ENCODE measurements at regions not wholly inside any gene's neighbourhood (a gene's known extent, or its start where the extent isn't known, plus 50 kb on each side); places are given as distances from the start of the nearest gene placed in this dataset.

GRCh38 chr20:52682237-52682636 is 289.9 kb upstream of the TSHZ2 start:
- H3K4me3 ChIP-seq (replicated peaks; ENCODE audit: low read depth, low read length) = no peak overlapping the region
- TF ChIP-seq CTCF (IDR thresholded peaks at IDR 0.05; ENCODE audit: low read depth, low read length, missing control alignments) = no peak
- DNase-seq (ENCODE audit: extremely low read depth, low read depth) = no peak

DNA sequence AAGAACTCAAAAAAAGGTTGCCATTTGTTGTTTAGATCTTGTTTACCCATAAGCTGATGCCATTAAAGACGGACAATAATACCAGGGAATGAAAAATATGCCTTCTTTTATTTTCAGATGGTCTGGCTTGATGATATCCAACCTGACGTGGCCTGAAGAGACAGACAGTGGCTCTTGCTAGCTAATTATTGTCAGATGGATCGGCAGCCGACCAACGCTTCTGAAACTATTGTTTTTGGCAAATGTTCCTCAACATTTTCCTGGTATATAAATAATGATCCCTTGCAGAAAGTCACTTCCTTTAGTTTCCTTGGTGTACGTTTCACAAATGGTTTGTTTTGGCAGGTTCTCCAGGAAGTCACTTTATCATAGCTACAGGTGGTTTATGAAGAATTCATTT is 290.9 kb upstream of the TSHZ2 start:
- no peak for DNase-seq (ENCODE audit: extremely low read depth, low read depth)
- H3K4me3 ChIP-seq (replicated peaks; ENCODE audit: low read depth, low read length) = no peak overlapping the region
- TF ChIP-seq CTCF (IDR thresholded peaks at IDR 0.05; ENCODE audit: low read depth, low read length, missing control alignments) = no peak

GRCh38 chr20:52677216-52677615 is 294.9 kb upstream of the TSHZ2 start:
- TF ChIP-seq CTCF (IDR thresholded peaks at IDR 0.05; ENCODE audit: low read depth, low read length, missing control alignments) = no peak

GRCh38 chr20:52676283-52676995 is 295.7 kb upstream of the TSHZ2 start:
- TF ChIP-seq CTCF (IDR thresholded peaks at IDR 0.05; ENCODE audit: low read depth, low read length, missing control alignments) = no peak
- no peak for DNase-seq (ENCODE audit: extremely low read depth, low read depth)
- no peak overlapping the region for H3K4me3 ChIP-seq (replicated peaks; ENCODE audit: low read depth, low read length)

More at GRCh38 chr20:52677216-52677615, 294.9 kb upstream of the TSHZ2 start:
- H3K4me3 ChIP-seq (replicated peaks; ENCODE audit: low read depth, low read length) = no peak overlapping the region
- DNase-seq (ENCODE audit: extremely low read depth, low read depth) = no peak

GRCh38 chr20:52675375-52675774 is 296.8 kb upstream of the TSHZ2 start:
- no peak for TF ChIP-seq CTCF (IDR thresholded peaks at IDR 0.05; ENCODE audit: low read depth, low read length, missing control alignments)
- H3K4me3 ChIP-seq (replicated peaks; ENCODE audit: low read depth, low read length) = no peak overlapping the region
- DNase-seq (ENCODE audit: extremely low read depth, low read depth) = no peak

DNA sequence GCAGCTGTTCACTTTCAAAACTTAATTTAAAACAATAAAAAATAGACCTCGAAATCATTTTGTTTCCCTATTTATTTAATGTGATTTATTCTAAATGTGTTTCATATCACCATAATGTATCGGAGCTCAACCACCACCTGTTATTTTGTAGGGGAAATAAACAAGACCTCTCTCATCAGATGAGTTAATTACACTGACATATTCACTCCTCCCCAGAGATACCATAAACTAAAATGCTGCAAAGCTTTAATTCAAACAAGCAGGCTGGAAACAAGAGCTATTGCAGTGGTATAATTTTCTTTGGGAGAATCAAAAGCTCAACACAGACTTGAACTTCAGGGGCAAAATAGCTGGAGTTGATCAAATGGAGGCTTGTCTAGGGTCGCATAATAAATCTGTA is 303.5 kb upstream of the TSHZ2 start:
- no peak overlapping the region for H3K4me3 ChIP-seq (replicated peaks; ENCODE audit: low read depth, low read length)
- TF ChIP-seq CTCF (IDR thresholded peaks at IDR 0.05; ENCODE audit: low read depth, low read length, missing control alignments) = no peak
- no peak for DNase-seq (ENCODE audit: extremely low read depth, low read depth)

- H3K4me3 ChIP-seq (replicated peaks; ENCODE audit: low read depth, low read length) = no peak overlapping the region
- no peak for TF ChIP-seq CTCF (IDR thresholded peaks at IDR 0.05; ENCODE audit: low read depth, low read length, missing control alignments)
- no peak for DNase-seq (ENCODE audit: extremely low read depth, low read depth)
Measured at GRCh38 chr20:52667358-52667757, 304.8 kb upstream of the TSHZ2 start.

Measured in HFF-Myc (cell line).